Pancreas (tissue), 10 donors: ENCODE measurements at regions not wholly inside any gene's neighbourhood (a gene's known extent, or its start where the extent isn't known, plus 50 kb on each side); places are given as distances from the start of the nearest gene placed in this dataset.
"Not testable (repeated sequence)": the region's sequence is repeated elsewhere in the genome, so short reads cannot be mapped to it uniquely, and the experiment has no call there.

Experiments used
- ATAC-seq, 4 donors: fragments of 200-7000 bp; cut with Tn5 transposase; one replicate each; pipeline versions ENCODE4 v1.8.0 to v1.9.1; 2020; ENCODE audit warnings: mild to moderate bottlenecking in 4 of 4, moderate library complexity in 4 of 4
- DNase-seq, 6 donors: peaks; one replicate each; pipeline ENCODE4 v3.0.0-alpha.2; 2020
- FAIRE-seq: peaks from 2 replicates; lab custom pipeline; 2012; peaks lifted over from hg19 to GRCh38; lab: Jason Lieb, UNC
- H3K27ac ChIP-seq, 4 donors: fragments of 200-600 bp; sonication (generic); 1 replicate in 3 of 4; 2 replicates in 1 of 4; pipeline versions ENCODE4 v1.5.0 to v1.8.0; 2020
- H3K27me3 ChIP-seq, 4 donors: fragments of 200-600 bp; one replicate each; pipeline ENCODE4 v1.8.0; 2021
- H3K36me3 ChIP-seq, 3 donors: fragments of 200-600 bp; sonication (generic) in 1 of 3; one replicate each; pipeline versions ENCODE4 v1.5.0 to v1.8.0; 2020 to 2021
- H3K4me1 ChIP-seq, 3 donors: fragments of 200-600 bp; one replicate each; pipeline ENCODE4 v1.8.0; 2021
- H3K4me3 ChIP-seq, 4 donors: fragments of 200-600 bp; sonication (generic) in 2 of 4; one replicate each; pipeline versions ENCODE4 v1.5.0 to v1.8.0; 2020 to 2021
- H3K9me3 ChIP-seq, 4 donors: fragments of 200-600 bp; one replicate each; pipeline ENCODE4 v1.8.0; 2021
- CTCF ChIP-seq, 4 donors: fragments of 200-600 bp; sonication (generic) in 3 of 4; IDR thresholded peaks; one replicate each; pipeline versions ENCODE4 v1.5.0 to v1.8.0; 2021; ENCODE audit warnings: antibody characterized with exemption in 4 of 4
- WGBS, 2 donors: extraction: QIAGEN DNeasy Blood & Tissue Kit; methylation state at CpG; one replicate each; pipeline ENCODE4 v1.1.7; 2013; 5-methylcytosine and 5-hydroxymethylcytosine counted together
- intact Hi-C, 3 donors: fragments of 100-400 bp; cut with DNase I; formaldehyde crosslinking; loops; one replicate each; pipeline versions ENCODE4 v1.11.1 to v1.14.2; 2022
- donor health status: healthy with polysubstance abuse.
- donor health status: DM: no; HTN: no; CAD: no; lungs with moderate emphysema.
- donor health status: DM: no; HTN: no; CAD: no.
- donor health status: control.
- donor health status: control.
- donor health status: Bipolar disorder and iron deficiency.
- donor health status: DM: yes; HTN: yes; CAD: no.
- donor health status: DM: no; HTN: no; CAD: no.
- donor health status: DM: no; HTN: no; CAD: no.
- donor health status: DM: yes; HTN: yes; CAD: no.

- ATAC-seq (no peak), DNase-seq (no peak), FAIRE-seq (no peak)
- Histone ChIP-seq H3K27me3 (peaks cover 0 to 18% (median 2%) of the 10 kb centered on the region in 4 donors), H3K36me3 (no peaks in the 10 kb centered on the region), H3K4me3 (no peak overlapping the region), H3K4me1 (no peaks in the 10 kb centered on the region), H3K27ac (no peak overlapping the region), H3K9me3 (no peaks in the 10 kb centered on the region)
- WGBS, 2 donors, result 60 to 66% methylated on average over 4 of the region's 4 CpGs
- TF ChIP-seq CTCF (IDR thresholded peaks at IDR 0.05), result no peak
- intact Hi-C loops, result no loop called here
Observed at GRCh38 chr15:59905176-59905575, 98.9 kb upstream of the FOXB1 start.

DNA sequence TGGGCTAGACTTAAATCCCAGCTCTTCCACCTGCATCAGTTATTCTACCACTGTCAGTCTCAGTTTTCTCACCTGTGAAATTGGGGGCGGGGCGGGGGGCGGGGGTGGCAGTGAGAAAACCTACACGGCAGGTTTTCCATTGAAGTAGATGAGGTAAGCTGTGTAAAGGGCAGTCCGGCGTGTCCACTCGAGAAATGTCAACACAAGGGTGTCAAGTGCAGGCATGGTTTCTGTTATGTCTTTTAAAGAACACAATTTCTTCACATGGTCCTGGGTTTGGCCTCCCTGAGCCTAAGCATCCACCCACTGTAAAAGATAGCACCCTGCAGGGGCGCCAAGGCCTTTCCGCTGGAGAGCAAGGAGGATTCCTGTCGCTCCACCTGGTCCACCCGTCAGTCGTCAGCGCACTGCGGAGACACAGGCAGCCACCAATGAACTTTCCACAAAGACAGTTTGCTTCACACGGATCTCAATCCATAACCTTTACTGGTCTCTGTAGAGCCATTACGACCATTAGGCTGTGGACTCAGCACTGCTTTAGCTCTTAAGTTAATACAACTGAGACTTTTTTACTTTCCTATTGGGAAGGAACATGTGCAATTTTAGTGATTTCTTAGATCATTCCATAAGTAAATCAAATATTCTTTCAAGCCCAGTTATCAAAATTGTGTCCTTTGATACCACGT lies 99.5 kb upstream of the FOXB1 start:
- Histone ChIP-seq H3K36me3 (no peaks in the 10 kb centered on the region), H3K27me3 (peaks cover 0 to 12% (median 2%) of the 10 kb centered on the region in 4 donors), H3K27ac (no peak overlapping the region), H3K9me3 (no peaks in the 10 kb centered on the region), H3K4me1 (no peaks in the 10 kb centered on the region), H3K4me3 (no peak overlapping the region)
- intact Hi-C loops, result no loop called here
- ATAC-seq, result no peak
- DNase-seq, result no peak
- WGBS, 2 donors, result 36 to 38% methylated on average over 17 of the region's 17 CpGs
- FAIRE-seq, result no peak
- no peak for TF ChIP-seq CTCF (IDR thresholded peaks at IDR 0.05)

- 51 to 56% methylated on average over 5 of the region's 5 CpGs for WGBS, 2 donors
- Histone ChIP-seq H3K9me3 (no peaks in the 10 kb centered on the region), H3K27me3 (peaks cover 0 to 9% (median 0%) of the 10 kb centered on the region in 4 donors), H3K36me3 (no peaks in the 10 kb centered on the region), H3K4me1 (no peaks in the 10 kb centered on the region), H3K4me3 (no peak overlapping the region), H3K27ac (no peak overlapping the region)
- TF ChIP-seq CTCF (IDR thresholded peaks at IDR 0.05), result no peak
- DNase-seq, result no peak
- no peak for FAIRE-seq
- ATAC-seq, result no peak
- intact Hi-C loops, result no loop called here
Observed at GRCh38 chr15:59896663-59897074, 107.4 kb upstream of the FOXB1 start.

DNA sequence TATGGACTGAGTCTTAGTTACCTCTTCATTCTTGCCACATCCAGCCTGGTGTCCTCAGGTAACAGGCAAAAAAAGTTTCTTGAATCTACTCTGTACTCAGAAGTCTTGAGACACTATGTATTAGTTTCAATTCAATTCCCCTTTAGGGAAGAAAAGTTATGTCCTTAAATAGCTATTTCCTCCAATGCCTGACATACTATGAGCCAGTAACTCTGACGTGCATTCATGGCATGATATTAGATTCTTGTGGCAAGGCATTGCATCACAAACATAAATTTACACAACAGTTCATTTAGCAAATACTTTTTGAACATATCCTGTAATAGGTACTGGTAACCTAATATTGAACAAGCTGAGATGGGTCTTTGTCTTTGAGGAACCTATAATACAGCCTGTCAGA lies 109.3 kb upstream of the FOXB1 start:
- FAIRE-seq, result no peak
- Histone ChIP-seq H3K36me3 (no peaks in the 10 kb centered on the region), H3K4me3 (no peak overlapping the region), H3K27ac (no peak overlapping the region), H3K27me3 (no peaks in the 10 kb centered on the region), H3K9me3 (no peaks in the 10 kb centered on the region), H3K4me1 (no peaks in the 10 kb centered on the region)
- no peak for DNase-seq
- no peak for TF ChIP-seq CTCF (IDR thresholded peaks at IDR 0.05)
- intact Hi-C loops, result no loop called here
- 37 to 51% methylated on average over 1 of the region's 1 CpG for WGBS, 2 donors
- no peak for ATAC-seq

DNA sequence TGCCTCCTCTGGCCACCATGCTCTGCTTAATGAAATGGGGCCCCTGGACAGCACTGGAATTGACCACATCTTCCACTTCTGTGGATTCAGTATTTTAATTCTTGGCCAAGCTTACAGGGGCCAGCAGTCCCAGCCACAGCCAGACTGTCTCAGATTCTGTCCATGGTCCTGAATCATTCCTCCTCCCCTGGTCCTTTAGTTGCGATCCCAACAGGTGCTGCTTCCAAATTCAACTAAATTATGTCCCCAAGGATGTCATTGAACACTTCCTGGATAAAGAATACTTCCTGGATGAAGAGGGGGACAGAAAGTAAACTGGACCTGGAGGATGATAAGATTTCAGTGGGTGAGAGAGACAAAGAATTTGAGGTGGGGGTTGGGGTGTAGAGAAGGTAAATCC lies 111.1 kb upstream of the FOXB1 start:
- H3K4me3 ChIP-seq, result no peak overlapping the region
- no peaks in the 10 kb centered on the region for H3K4me1 ChIP-seq
- no peaks in the 10 kb centered on the region for H3K9me3 ChIP-seq
- no peaks in the 10 kb centered on the region for H3K36me3 ChIP-seq
- FAIRE-seq (no peak), DNase-seq (no peak), ATAC-seq (peak in 1 of 4 donors; percentile 39)
- TF ChIP-seq CTCF (IDR thresholded peaks at IDR 0.05), result no peak
- H3K27ac ChIP-seq, result no peak overlapping the region
- intact Hi-C loops, result no loop called here
- H3K27me3 ChIP-seq, result no peaks in the 10 kb centered on the region
- 12 to 20% methylated on average over 1 of the region's 1 CpG for WGBS, 2 donors

DNA sequence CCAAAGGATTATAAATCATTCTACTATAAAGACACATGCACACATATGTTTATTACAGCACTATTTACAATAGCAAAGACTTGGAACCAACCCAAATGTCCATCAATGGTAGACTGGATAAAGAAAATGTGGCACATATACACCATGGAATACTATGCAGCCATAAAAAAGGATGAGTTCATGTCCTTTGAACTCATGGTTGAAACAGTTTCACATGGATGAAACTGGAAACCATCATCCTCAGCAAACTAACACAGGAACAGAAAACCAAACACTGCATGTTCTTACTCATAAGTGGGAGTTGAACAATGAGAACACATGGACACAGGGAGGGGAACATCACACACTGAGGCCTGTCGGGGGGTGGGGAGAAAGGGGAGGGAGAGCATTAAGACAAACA lies 116.2 kb upstream of the FOXB1 start:
- WGBS, 2 donors, result 53 to 58% methylated on average over 1 of the region's 1 CpG
- FAIRE-seq, H3K4me1 ChIP-seq, H3K27me3 ChIP-seq, H3K4me3 ChIP-seq, H3K27ac ChIP-seq, intact Hi-C loops, DNase-seq, ATAC-seq, H3K9me3 ChIP-seq, H3K36me3 ChIP-seq: not testable (repeated sequence)
